Type B pancreatic cell (in vitro differentiated cells): ENCODE measurements at regions not wholly inside any gene's neighbourhood (a gene's known extent, or its start where the extent isn't known, plus 50 kb on each side); places are given as distances from the start of the nearest gene placed in this dataset.
"Not testable (repeated sequence)": the region's sequence is repeated elsewhere in the genome, so short reads cannot be mapped to it uniquely, and the experiment has no call there.

Experiments used
- DNase-seq: peaks from one replicate; pipeline ENCODE4 v3.0.0; 2021; ENCODE audit warnings: mixed read lengths; ENCODE audit not compliant: unreplicated experiment; ENCODE audit errors: extremely low spot score
- H3K27ac Mint-ChIP-seq: 2 replicates; pipeline ENCODE4 v1.8.0; 2021; ENCODE audit warnings: mild to moderate bottlenecking, mixed read lengths
- H3K27me3 Mint-ChIP-seq: 2 replicates; pipeline ENCODE4 v1.8.0; 2021; ENCODE audit warnings: mixed read lengths
- H3K36me3 Mint-ChIP-seq: 2 replicates; pipeline ENCODE4 v1.8.0; 2021; ENCODE audit warnings: mixed read lengths
- H3K4me1 Mint-ChIP-seq: one replicate; pipeline ENCODE4 v1.8.0; 2021; ENCODE audit warnings: mixed read lengths; ENCODE audit not compliant: unreplicated experiment
- H3K4me3 Mint-ChIP-seq: 2 replicates; pipeline ENCODE4 v1.8.0; 2021; ENCODE audit warnings: mild to moderate bottlenecking, mixed read lengths
- H3K9me3 Mint-ChIP-seq: 2 replicates; pipeline ENCODE4 v1.8.0; 2021; ENCODE audit warnings: mixed read lengths
- CTCF ChIP-seq: fragments of 200-600 bp; sonication (generic); conservative IDR thresholded peaks from 2 replicates; pipeline ENCODE4 v1.5.0; 2021; ENCODE audit warnings: antibody characterized with exemption, mild to moderate bottlenecking

DNA sequence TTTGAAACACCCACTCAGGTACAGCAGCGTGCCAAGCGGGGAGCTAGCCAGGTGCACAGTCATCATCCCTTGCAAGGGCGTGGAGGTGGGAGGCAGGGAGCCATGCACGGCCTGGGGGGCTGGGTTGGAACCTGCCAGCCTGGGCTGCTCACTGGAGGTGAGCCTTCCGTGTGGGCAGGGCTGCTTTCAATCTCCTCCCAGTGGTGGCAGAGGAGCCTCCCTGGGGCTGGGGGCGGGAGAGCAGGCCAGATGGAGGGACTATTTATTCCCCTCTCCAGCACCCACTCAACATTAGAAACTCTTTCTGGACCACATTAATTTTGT, 90.3 kb downstream of the KATNIP start:
- Mint-ChIP-seq H3K4me1 (peaks cover 47% of the 10 kb centered on the region), H3K36me3 (peaks cover 9% of the 10 kb centered on the region), H3K27ac (peak overlapping the region; percentile 100), H3K27me3 (no peaks in the 10 kb centered on the region), H3K9me3 (no peaks in the 10 kb centered on the region), H3K4me3 (peak overlapping the region; percentile 5)
- TF ChIP-seq CTCF, result no peak
- DNase-seq, result no peak

GRCh38 chr16:27641260-27641659, 91.3 kb downstream of the KATNIP start:
- H3K27me3 Mint-ChIP-seq, result no peaks in the 10 kb centered on the region
- H3K9me3 Mint-ChIP-seq, result no peaks in the 10 kb centered on the region
- DNase-seq, result no peak
- no peak for TF ChIP-seq CTCF
- no peak overlapping the region for H3K4me3 Mint-ChIP-seq
- H3K36me3 Mint-ChIP-seq, result peaks cover 9% of the 10 kb centered on the region
- H3K4me1 Mint-ChIP-seq, result peaks cover 43% of the 10 kb centered on the region
- H3K27ac Mint-ChIP-seq, result peak overlapping the region; percentile 68

- not testable (repeated sequence) for H3K27me3 Mint-ChIP-seq, DNase-seq, H3K27ac Mint-ChIP-seq, H3K4me3 Mint-ChIP-seq, H3K36me3 Mint-ChIP-seq, H3K9me3 Mint-ChIP-seq
- peaks cover 37% of the 10 kb centered on the region for H3K4me1 Mint-ChIP-seq
Measured at GRCh38 chr16:27641734-27642415, 91.9 kb downstream of the KATNIP start.

- H3K4me1 Mint-ChIP-seq, result peaks cover 28% of the 10 kb centered on the region
- H3K27me3 Mint-ChIP-seq, result no peaks in the 10 kb centered on the region
- H3K9me3 Mint-ChIP-seq, result no peaks in the 10 kb centered on the region
- H3K27ac Mint-ChIP-seq, result no peak overlapping the region
- peaks cover 9% of the 10 kb centered on the region for H3K36me3 Mint-ChIP-seq
- TF ChIP-seq CTCF, result peak; percentile 61
- no peak overlapping the region for H3K4me3 Mint-ChIP-seq
- DNase-seq, result no peak
Measured at GRCh38 chr16:27642756-27643155, 92.8 kb downstream of the KATNIP start.

GRCh38 chr16:27644165-27644564, 94.2 kb downstream of the KATNIP start:
- H3K36me3 Mint-ChIP-seq, result peaks cover 11% of the 10 kb centered on the region
- H3K4me3 Mint-ChIP-seq, result no peak overlapping the region
- H3K4me1 Mint-ChIP-seq, result peaks cover 23% of the 10 kb centered on the region
- DNase-seq, result no peak
- H3K27ac Mint-ChIP-seq, result peak overlapping the region; percentile 80
- no peak for TF ChIP-seq CTCF
- no peaks in the 10 kb centered on the region for H3K27me3 Mint-ChIP-seq
- H3K9me3 Mint-ChIP-seq, result no peaks in the 10 kb centered on the region

DNA sequence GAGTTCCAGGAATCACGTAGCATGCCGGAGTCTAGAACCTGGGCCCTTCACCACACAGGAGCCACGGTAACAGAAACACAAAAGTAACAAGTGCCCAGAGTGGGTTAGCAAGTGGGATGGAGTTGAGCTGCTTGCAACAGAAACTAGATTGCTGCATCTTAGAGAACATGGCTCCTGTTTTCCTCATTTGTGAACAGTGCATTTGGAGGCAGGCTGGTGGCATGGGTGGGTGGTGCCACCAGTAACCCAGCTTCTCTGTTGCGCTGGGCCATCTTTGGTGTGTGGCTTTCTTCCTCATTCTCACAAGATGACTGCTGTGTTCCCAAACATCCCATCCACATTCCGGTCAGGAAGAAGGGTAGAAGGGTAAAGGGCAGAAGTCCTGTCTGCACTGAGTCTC, 95.5 kb downstream of the KATNIP start:
- no peak for DNase-seq
- Mint-ChIP-seq H3K36me3 (peaks cover 14% of the 10 kb centered on the region), H3K9me3 (no peaks in the 10 kb centered on the region), H3K27ac (peak overlapping the region; percentile 77), H3K27me3 (no peaks in the 10 kb centered on the region), H3K4me1 (peaks cover 20% of the 10 kb centered on the region), H3K4me3 (no peak overlapping the region)
- no peak for TF ChIP-seq CTCF
